ENCODE measurements at regions not wholly inside any gene's neighbourhood (a gene's known extent, or its start where the extent isn't known, plus 50 kb on each side); places are given as distances from the start of the nearest gene placed in this dataset.

GRCh38 chr4:145295122-145295521, 114.7 kb upstream of the OTUD4 start:
- no peak overlapping the region for H3K4me3 ChIP-seq (ENCODE audit: low read depth, low read length)
- DNase-seq (ENCODE audit: low read depth) = no peak
- TF ChIP-seq CTCF (IDR thresholded peaks at IDR 0.05; ENCODE audit: insufficient read depth, low read depth, low read length, missing control alignments) = no peak

GRCh38 chr4:145293658-145294057, 113.3 kb upstream of the OTUD4 start:
- DNase-seq (ENCODE audit: low read depth) = no peak
- no peak for TF ChIP-seq CTCF (IDR thresholded peaks at IDR 0.05; ENCODE audit: insufficient read depth, low read depth, low read length, missing control alignments)
- H3K4me3 ChIP-seq (ENCODE audit: low read depth, low read length) = no peak overlapping the region

- no peak overlapping the region for H3K4me3 ChIP-seq (ENCODE audit: low read depth, low read length)
- DNase-seq (ENCODE audit: low read depth) = no peak
- TF ChIP-seq CTCF (IDR thresholded peaks at IDR 0.05; ENCODE audit: insufficient read depth, low read depth, low read length, missing control alignments) = no peak
These were observed 110.6 kb upstream of the OTUD4 start for GRCh38 chr4:145290955-145291354.

- DNase-seq (ENCODE audit: low read depth) = no peak
- no peak for TF ChIP-seq CTCF (IDR thresholded peaks at IDR 0.05; ENCODE audit: insufficient read depth, low read depth, low read length, missing control alignments)
- H3K4me3 ChIP-seq (ENCODE audit: low read depth, low read length) = no peak overlapping the region
These were observed 109.2 kb upstream of the OTUD4 start for GRCh38 chr4:145289403-145290076.

- DNase-seq (ENCODE audit: low read depth) = no peak
- no peak for TF ChIP-seq CTCF (IDR thresholded peaks at IDR 0.05; ENCODE audit: insufficient read depth, low read depth, low read length, missing control alignments)
- H3K4me3 ChIP-seq (ENCODE audit: low read depth, low read length) = no peak overlapping the region
These were observed 107.0 kb upstream of the OTUD4 start for GRCh38 chr4:145287351-145287750.

GRCh38 chr4:145285928-145286327, 105.5 kb upstream of the OTUD4 start:
- no peak overlapping the region for H3K4me3 ChIP-seq (ENCODE audit: low read depth, low read length)
- DNase-seq (ENCODE audit: low read depth) = no peak
- TF ChIP-seq CTCF (IDR thresholded peaks at IDR 0.05; ENCODE audit: insufficient read depth, low read depth, low read length, missing control alignments) = no peak

- TF ChIP-seq CTCF (IDR thresholded peaks at IDR 0.05; ENCODE audit: insufficient read depth, low read depth, low read length, missing control alignments) = no peak
- no peak overlapping the region for H3K4me3 ChIP-seq (ENCODE audit: low read depth, low read length)
- DNase-seq (ENCODE audit: low read depth) = no peak
These were observed 103.5 kb upstream of the OTUD4 start for GRCh38 chr4:145283909-145284308.

All from GM12865 (cell line).